Omental fat pad (tissue), 3 donors: ENCODE measurements at regions not wholly inside any gene's neighbourhood (a gene's known extent, or its start where the extent isn't known, plus 50 kb on each side); places are given as distances from the start of the nearest gene placed in this dataset.
"Not testable (repeated sequence)": the region's sequence is repeated elsewhere in the genome, so short reads cannot be mapped to it uniquely, and the experiment has no call there.

Experiments
- ATAC-seq: fragments of 150-250 bp; one replicate; pipeline ENCODE4 v1.9.1; 2016; ENCODE audit warnings: mild to moderate bottlenecking, moderate library complexity; ENCODE audit not compliant: low FRiP score
- DNase-seq: peaks from one replicate; pipeline ENCODE4 v3.0.0-alpha.2; 2019; ENCODE audit warnings: low spot score
- TF ChIP-seq, protein P1 (sequence below), 3 donors: fragments of 450-650 bp; IDR thresholded peaks; one replicate each; pipeline ENCODE4 v1.5.1; 2016 to 2017; ENCODE audit warnings: antibody characterized with exemption in 3 of 3, mild to moderate bottlenecking in 3 of 3, moderate library complexity in 2 of 3

GRCh38 chr6:86031713-86032112 is 389.0 kb upstream of the SYNCRIP start:
- ATAC-seq (no peak), DNase-seq (no peak)
- TF ChIP-seq, protein P1, sequence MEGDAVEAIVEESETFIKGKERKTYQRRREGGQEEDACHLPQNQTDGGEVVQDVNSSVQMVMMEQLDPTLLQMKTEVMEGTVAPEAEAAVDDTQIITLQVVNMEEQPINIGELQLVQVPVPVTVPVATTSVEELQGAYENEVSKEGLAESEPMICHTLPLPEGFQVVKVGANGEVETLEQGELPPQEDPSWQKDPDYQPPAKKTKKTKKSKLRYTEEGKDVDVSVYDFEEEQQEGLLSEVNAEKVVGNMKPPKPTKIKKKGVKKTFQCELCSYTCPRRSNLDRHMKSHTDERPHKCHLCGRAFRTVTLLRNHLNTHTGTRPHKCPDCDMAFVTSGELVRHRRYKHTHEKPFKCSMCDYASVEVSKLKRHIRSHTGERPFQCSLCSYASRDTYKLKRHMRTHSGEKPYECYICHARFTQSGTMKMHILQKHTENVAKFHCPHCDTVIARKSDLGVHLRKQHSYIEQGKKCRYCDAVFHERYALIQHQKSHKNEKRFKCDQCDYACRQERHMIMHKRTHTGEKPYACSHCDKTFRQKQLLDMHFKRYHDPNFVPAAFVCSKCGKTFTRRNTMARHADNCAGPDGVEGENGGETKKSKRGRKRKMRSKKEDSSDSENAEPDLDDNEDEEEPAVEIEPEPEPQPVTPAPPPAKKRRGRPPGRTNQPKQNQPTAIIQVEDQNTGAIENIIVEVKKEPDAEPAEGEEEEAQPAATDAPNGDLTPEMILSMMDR (IDR thresholded peaks at IDR 0.05): no peak

GRCh38 chr6:86030875-86031274 is 388.2 kb upstream of the SYNCRIP start:
- TF ChIP-seq, protein P1 (IDR thresholded peaks at IDR 0.05): no peak
- ATAC-seq (no peak), DNase-seq (no peak)

- TF ChIP-seq, protein P1 (IDR thresholded peaks at IDR 0.05): no peak
- DNase-seq (no peak), ATAC-seq (no peak)
Measured at GRCh38 chr6:86028776-86029175, 386.1 kb upstream of the SYNCRIP start.

DNA sequence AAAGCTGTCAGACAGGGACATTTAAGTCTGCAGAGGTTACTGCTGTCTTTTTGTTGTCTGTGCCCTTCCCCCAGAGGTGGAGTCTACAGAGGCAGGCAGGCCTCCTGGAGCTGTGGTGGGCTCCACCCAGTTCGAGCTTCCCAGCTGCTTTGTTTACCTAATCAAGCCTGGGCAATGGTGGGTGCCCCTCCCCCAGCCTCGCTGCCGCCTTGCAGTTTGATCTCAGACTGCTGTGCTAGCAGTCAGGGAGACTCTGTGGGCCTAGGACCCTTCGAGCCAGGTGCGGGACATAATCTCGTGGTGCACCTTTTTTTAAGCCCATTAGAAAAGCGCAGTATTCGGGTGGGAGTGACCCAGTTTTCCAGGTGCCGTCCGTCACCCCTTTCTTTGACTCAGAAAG is 384.2 kb upstream of the SYNCRIP start:
- ATAC-seq, DNase-seq: not testable (repeated sequence)

DNA sequence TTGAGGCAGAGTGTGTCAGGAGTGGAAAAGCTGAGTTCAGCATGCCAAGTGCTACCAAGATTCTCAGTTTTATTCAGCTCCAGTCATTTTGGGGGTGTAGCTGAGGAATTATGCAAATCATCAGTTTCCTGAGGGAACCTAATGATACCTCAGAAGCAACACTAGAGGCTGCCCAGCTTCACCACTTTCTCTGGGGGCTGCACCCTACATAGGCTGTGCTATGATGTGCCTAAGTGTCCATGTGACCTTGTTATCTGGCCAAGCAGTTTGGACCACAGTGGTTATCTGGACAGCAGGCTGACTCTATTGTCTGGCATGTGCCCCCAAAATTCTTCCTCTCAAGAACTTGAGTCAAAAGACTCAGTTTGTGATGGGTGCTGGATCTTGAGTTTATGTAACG is 374.6 kb upstream of the SYNCRIP start:
- TF ChIP-seq, protein P1 (IDR thresholded peaks at IDR 0.05): no peak
- no peak for ATAC-seq
- DNase-seq: no peak

GRCh38 chr6:86016567-86016966 is 373.9 kb upstream of the SYNCRIP start:
- DNase-seq: no peak
- no peak for ATAC-seq

DNA sequence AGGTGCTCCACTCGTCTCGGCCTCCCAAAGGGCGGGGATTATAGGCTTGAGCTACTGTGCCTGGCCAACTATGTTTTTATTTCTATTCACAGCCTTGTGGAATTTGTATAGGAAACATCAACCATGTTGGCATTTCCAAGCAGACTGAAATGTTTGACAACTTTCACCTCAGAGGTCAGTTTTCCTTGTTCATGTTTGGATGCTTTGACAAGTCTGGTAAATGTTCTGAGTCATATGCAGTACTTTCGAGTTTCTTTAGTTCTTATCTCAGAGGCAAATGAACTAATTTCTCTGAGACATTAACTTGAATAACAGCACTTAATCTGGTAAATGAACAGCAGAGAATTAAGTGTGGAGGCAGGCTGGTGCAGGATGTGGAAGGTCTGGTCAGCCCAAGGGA is 373.4 kb upstream of the SYNCRIP start:
- TF ChIP-seq, protein P1 (IDR thresholded peaks at IDR 0.05): no peak
- ATAC-seq (no peak), DNase-seq (no peak)

More at GRCh38 chr6:86016567-86016966, 373.9 kb upstream of the SYNCRIP start:
- TF ChIP-seq, protein P1 (IDR thresholded peaks at IDR 0.05): no peak

DNA sequence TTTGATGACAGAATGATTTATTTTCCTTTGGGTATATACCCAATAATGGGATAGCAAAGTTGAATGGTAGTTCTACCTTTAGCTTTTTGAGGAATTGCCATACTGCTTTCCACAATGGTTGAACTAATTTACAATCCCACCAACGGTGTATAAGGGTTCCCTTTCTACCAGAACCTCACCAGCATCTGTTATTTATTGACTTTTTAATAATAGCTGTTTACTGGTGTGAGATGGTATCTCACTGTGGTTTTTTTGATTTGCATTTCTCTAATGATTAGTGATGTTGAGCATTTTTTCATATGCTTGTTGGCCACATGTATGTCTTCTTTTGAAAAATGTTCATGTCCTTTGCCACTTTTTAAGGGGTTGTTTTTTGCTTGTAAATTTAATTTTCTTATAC is 370.3 kb upstream of the SYNCRIP start:
- ATAC-seq, DNase-seq: not testable (repeated sequence)
